Endothelial cell (in vitro differentiated cells): ENCODE measurements at regions not wholly inside any gene's neighbourhood (a gene's known extent, or its start where the extent isn't known, plus 50 kb on each side); places are given as distances from the start of the nearest gene placed in this dataset.

Experiments used
- DNase-seq: peaks from one replicate; pipeline ENCODE4 v3.0.0; 2021; ENCODE audit warnings: low spot score
- H3K27ac Mint-ChIP-seq: one replicate; pipeline ENCODE4 v1.8.0; 2021; ENCODE audit warnings: mixed read lengths, inconsistent platforms; ENCODE audit not compliant: unreplicated experiment
- H3K27me3 Mint-ChIP-seq: one replicate; pipeline ENCODE4 v1.8.0; 2021; ENCODE audit warnings: mild to moderate bottlenecking, moderate library complexity, mixed read lengths, inconsistent platforms; ENCODE audit not compliant: unreplicated experiment
- H3K36me3 Mint-ChIP-seq: one replicate; pipeline ENCODE4 v1.8.0; 2021; ENCODE audit warnings: mild to moderate bottlenecking, low read depth, mixed read lengths, inconsistent platforms; ENCODE audit not compliant: unreplicated experiment
- H3K4me1 Mint-ChIP-seq: one replicate; pipeline ENCODE4 v1.8.0; 2021; ENCODE audit warnings: mild to moderate bottlenecking, mixed read lengths, inconsistent platforms; ENCODE audit not compliant: unreplicated experiment
- H3K4me3 Mint-ChIP-seq: one replicate; pipeline ENCODE4 v1.8.0; 2021; ENCODE audit warnings: mild to moderate bottlenecking, mixed read lengths, inconsistent platforms; ENCODE audit not compliant: unreplicated experiment
- H3K9me3 Mint-ChIP-seq: one replicate; pipeline ENCODE4 v1.8.0; 2021; ENCODE audit warnings: mixed read lengths, inconsistent platforms; ENCODE audit not compliant: unreplicated experiment
- TF ChIP-seq, protein P1 (sequence below): fragments of 200-600 bp; sonication (generic); IDR thresholded peaks from one replicate; pipeline ENCODE4 v1.5.0; 2021; ENCODE audit warnings: antibody characterized with exemption; ENCODE audit not compliant: unreplicated experiment

DNA sequence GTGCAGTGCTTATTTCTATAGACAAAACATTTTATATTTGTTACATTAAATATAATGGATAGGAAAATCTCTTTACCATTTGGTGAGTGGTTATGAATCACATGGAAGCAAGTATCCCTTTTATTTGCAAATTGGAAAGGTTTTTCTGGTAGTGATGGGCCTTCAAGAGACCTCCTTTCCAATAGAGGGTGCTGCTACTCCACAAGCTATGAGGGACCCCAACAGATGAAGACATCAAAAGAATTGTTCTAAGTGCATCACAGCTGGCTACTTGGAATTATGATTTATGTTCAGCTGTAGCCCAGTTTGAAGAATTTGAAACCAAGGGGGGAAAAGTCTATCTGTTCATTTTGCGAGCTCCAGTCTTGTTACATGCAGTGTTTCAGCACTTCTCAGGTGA, 493.7 kb upstream of the SGCD start:
- DNase-seq = no peak
- H3K27me3 Mint-ChIP-seq = no peaks in the 10 kb centered on the region
- H3K4me3 Mint-ChIP-seq = no peak overlapping the region
- H3K27ac Mint-ChIP-seq = no peak overlapping the region
- TF ChIP-seq, protein P1, sequence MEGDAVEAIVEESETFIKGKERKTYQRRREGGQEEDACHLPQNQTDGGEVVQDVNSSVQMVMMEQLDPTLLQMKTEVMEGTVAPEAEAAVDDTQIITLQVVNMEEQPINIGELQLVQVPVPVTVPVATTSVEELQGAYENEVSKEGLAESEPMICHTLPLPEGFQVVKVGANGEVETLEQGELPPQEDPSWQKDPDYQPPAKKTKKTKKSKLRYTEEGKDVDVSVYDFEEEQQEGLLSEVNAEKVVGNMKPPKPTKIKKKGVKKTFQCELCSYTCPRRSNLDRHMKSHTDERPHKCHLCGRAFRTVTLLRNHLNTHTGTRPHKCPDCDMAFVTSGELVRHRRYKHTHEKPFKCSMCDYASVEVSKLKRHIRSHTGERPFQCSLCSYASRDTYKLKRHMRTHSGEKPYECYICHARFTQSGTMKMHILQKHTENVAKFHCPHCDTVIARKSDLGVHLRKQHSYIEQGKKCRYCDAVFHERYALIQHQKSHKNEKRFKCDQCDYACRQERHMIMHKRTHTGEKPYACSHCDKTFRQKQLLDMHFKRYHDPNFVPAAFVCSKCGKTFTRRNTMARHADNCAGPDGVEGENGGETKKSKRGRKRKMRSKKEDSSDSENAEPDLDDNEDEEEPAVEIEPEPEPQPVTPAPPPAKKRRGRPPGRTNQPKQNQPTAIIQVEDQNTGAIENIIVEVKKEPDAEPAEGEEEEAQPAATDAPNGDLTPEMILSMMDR = no peak
- no peaks in the 10 kb centered on the region for H3K4me1 Mint-ChIP-seq
- H3K9me3 Mint-ChIP-seq = no peaks in the 10 kb centered on the region
- H3K36me3 Mint-ChIP-seq = no peaks in the 10 kb centered on the region

DNA sequence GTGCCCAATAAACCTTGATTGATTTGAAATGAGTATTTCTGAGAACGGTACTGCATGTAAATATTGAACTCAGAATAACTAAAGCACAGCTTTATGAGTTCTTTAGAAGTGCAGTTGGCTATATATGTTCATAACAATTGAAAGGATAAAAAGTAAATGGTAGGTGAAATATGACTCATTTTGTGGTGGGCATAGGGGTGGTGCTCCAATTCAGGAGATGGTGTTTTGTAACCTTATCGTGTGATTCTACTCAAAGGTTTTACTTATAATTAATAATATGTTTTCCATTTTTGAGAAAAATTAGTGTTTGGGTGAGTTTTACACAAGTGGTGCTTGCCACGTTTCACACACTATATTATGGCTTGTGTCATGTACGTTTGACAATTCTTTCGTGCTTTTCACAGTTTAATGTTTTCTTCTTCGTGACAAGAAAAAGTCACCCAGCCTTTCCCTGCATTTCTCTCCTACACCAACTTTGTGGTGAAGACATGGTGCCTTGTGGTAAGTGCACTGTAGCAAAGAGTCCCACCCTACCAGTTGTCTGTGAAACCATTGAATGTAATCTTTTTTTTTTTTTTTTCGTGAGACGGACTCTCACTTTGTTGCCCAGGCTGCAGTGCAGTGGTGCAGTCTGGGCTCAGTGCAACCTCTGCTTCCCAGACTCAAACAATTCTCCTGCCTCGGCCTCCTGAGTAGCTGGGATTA, 492.5 kb upstream of the SGCD start:
- no peaks in the 10 kb centered on the region for H3K36me3 Mint-ChIP-seq
- no peaks in the 10 kb centered on the region for H3K4me1 Mint-ChIP-seq
- H3K27ac Mint-ChIP-seq = no peak overlapping the region
- no peaks in the 10 kb centered on the region for H3K9me3 Mint-ChIP-seq
- TF ChIP-seq, protein P1 = no peak
- no peak overlapping the region for H3K4me3 Mint-ChIP-seq
- no peak for DNase-seq
- H3K27me3 Mint-ChIP-seq = no peaks in the 10 kb centered on the region

DNA sequence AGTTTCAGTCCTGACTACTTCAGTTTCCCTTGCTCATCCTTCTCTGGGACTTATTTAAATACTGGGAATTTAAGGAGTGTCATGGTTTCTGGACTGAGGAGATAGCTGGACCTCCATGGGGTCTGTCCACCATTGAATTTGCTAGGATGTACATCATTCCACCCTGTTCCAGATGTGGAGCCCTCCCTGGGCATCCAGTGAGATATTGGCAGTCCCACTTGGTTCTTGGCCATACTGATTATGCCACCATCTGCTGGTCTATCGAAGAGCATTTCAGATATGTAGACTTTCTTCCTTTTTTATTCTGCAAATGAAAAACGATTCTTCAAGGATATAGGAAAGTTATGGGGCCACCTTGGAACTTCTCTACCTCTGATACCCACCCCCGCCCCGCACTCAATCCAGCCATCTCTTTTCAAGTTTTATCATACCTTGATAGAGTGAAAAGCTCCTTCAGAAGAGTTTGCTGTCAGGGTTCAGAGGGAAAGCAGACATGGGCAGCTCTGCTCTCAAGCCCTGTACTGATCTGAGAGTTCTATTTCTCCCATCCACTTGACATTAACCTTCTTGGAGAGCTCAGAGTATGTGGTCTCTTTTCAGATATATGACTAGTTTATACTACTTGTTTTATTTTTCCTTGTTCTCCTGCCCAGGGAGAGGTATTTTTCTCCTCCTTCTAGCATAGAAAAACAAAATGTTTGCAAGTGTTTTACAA, 490.7 kb upstream of the SGCD start:
- TF ChIP-seq, protein P1 = no peak
- Mint-ChIP-seq H3K36me3 (no peaks in the 10 kb centered on the region), H3K9me3 (no peaks in the 10 kb centered on the region), H3K4me3 (no peak overlapping the region), H3K27me3 (no peaks in the 10 kb centered on the region), H3K4me1 (no peaks in the 10 kb centered on the region), H3K27ac (no peak overlapping the region)
- DNase-seq = no peak

DNA sequence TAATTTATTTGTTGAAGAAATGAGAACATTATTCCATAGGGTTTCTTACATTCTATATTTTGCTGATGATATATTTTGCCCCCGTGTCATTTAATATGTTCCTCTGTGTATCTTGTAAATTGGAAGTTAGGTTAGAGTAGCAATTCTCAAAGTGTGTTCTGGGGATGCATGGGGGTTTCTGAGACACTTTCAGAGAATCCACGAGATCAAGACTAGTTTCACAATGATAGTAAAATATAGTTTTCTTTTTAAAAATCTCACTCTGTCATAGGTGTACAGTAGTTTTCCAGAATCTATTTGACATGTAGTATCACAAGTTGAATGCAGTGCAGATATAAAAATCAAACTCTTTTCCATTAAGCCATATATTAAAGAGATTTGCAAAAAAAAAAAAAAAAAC, 488.6 kb upstream of the SGCD start:
- no peak overlapping the region for H3K4me3 Mint-ChIP-seq
- DNase-seq = no peak
- TF ChIP-seq, protein P1 = no peak
- no peaks in the 10 kb centered on the region for H3K4me1 Mint-ChIP-seq
- no peaks in the 10 kb centered on the region for H3K27me3 Mint-ChIP-seq
- no peaks in the 10 kb centered on the region for H3K9me3 Mint-ChIP-seq
- H3K36me3 Mint-ChIP-seq = no peaks in the 10 kb centered on the region
- H3K27ac Mint-ChIP-seq = no peak overlapping the region

DNA sequence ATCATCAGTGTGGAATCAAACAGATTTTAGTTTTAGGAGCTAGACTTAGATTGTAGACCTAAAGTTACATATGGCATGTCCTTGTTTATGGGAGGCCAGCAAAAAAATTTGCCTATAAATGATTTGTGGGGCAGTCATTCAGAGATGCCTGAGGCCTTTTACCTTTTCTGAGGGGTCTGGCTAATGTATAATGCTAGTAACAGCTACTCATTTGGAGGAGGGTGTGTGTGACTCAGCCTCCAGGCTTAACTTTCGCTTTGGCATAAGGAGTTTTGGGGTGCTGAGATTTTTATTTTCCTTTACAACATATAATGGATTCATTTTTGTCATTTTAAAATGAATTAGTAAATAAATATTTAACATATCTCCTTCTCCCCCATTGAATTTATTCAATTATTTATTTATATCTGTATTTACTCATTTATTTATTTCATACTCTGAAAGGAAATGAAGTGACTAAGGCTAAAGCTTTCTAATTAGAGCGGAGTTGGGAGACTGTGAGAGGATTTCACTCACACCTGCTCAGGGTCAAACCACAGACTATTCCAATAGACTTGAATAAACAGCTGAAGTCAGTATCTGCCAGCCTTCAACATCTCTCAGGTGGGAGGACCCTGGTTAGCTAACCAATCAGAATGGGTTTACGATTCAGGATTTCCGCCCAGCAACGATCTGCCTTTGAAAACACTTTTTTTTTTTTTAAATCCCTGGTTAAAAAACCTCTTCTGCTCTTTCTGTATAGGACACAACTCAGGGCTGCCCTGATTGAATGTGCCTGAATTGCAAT, 487.5 kb upstream of the SGCD start:
- H3K4me1 Mint-ChIP-seq = no peaks in the 10 kb centered on the region
- DNase-seq = no peak
- no peaks in the 10 kb centered on the region for H3K9me3 Mint-ChIP-seq
- no peak overlapping the region for H3K27ac Mint-ChIP-seq
- H3K27me3 Mint-ChIP-seq = no peaks in the 10 kb centered on the region
- H3K36me3 Mint-ChIP-seq = no peaks in the 10 kb centered on the region
- TF ChIP-seq, protein P1 = no peak
- H3K4me3 Mint-ChIP-seq = no peak overlapping the region
